ENCODE measurements at regions not wholly inside any gene's neighbourhood (a gene's known extent, or its start where the extent isn't known, plus 50 kb on each side); places are given as distances from the start of the nearest gene placed in this dataset.

DNA sequence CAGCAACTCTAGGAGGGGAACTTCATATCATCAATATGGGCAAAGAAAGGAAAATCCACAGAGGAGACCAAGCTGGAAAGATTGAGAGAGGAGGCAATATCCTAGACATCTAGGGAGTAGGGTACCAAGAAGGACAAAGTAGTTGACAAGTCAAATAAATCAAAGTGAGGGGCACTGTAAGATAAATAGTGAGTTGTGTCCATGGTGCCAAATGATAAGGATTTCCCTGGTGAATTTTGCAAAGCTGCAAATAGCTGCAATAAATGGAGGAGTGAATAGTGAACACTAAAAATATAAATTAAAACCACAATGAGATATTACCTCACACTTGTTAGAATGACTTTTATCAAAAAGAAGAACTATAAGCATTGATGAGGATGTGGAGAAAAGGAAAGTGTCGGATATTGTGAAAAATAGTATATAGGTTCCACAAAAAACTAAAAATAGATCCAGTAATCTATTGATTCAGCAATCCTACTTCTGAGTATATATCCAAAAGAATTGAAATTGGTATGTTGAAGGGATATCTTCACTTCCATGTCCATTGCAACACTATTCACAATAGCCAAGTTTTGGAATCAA, 258.2 kb upstream of the FN1 start:
- no peak for ATAC-seq
- Mint-ChIP-seq H3K4me1 (no peaks in the 10 kb centered on the region), H3K36me3 (ENCODE audit: low read depth) (no peaks in the 10 kb centered on the region)

DNA sequence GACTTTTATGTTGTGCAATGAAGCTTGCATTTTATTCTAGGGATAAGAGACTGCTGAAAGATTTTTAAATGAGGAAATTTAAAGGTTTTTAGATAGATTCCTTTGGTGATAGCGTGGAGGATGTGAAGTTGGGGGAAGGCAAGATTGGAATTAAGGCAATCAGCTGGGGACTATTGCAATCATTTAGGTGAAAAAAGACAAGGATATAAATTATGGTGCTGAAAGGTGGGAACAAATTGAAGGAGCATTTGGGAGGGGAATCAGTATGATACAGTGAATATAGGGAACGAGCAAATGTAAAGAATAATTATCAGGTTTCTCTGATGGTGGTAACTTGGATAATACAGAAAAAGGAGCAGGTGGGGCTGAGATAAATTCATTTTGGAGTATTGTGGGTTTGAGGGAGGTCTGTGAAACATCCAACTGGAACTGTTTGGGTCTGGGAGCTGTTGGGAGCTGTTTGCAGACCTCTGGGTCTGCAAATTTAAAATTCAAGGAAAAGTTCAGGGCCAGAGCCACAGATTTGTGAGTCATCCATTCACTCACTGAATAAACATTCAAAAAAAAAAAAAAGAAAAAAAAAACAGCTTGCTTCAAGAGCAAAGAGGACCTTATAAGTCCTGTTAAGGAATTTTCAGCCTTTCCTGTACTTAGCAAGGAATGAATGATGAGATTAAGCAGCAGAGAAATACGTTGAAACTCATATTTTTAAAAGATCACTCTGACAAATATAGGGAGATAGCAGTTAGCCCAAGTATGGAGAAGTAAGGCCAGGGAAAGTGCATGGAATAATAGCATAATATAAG, 257.5 kb upstream of the FN1 start:
- H3K4me1 Mint-ChIP-seq, result no peaks in the 10 kb centered on the region
- DNase-seq (no peak), ATAC-seq (no peak)
- H3K36me3 Mint-ChIP-seq (ENCODE audit: low read depth), result no peaks in the 10 kb centered on the region
- peaks cover 2% of the 10 kb centered on the region for H3K27me3 Mint-ChIP-seq
- H3K9me3 Mint-ChIP-seq, result peaks cover 6% of the 10 kb centered on the region
- H3K4me3 Mint-ChIP-seq, result no peak overlapping the region
- no peak overlapping the region for H3K27ac Mint-ChIP-seq

More for the DNA sequence above, 258.2 kb upstream of the FN1 start:
- DNase-seq, result no peak
- Mint-ChIP-seq H3K4me3 (no peak overlapping the region), H3K9me3 (peaks cover 6% of the 10 kb centered on the region), H3K27me3 (peaks cover 2% of the 10 kb centered on the region), H3K27ac (no peak overlapping the region)

DNA sequence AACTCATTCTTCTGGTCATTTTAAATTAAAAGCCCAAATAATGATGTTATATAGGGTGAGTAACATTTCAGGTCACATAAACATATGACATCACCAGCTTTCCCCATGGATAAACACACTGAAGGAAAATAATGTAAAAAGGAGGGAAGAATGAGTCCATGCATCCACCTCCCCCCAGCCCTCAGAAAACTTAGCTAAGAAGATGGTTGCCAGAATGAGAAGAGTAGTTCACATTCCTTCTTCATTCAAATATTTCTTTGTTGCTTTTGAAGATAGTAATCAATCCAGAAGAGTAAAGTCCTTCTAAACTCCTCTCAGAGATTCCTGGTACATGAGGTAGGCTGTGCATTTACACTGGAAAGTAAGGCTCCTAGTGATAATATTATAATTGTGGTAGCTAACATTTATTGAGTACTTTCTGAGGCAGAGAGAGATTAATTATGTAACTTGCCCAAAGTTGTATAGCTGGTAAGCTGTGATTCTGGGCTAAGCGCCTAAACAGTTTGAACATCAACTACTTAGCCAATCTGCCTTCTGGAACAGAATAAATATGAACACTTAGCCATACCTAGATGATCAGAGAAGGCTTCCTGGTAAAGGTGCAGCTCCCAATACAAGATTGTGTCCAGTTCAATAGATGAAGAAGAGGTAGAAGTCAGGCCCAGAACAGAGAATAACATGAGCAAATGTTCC, 256.7 kb upstream of the FN1 start:
- ATAC-seq (no peak), DNase-seq (no peak)
- no peaks in the 10 kb centered on the region for H3K36me3 Mint-ChIP-seq (ENCODE audit: low read depth)
- H3K9me3 Mint-ChIP-seq, result peaks cover 2% of the 10 kb centered on the region
- peaks cover 2% of the 10 kb centered on the region for H3K27me3 Mint-ChIP-seq
- no peaks in the 10 kb centered on the region for H3K4me1 Mint-ChIP-seq
- no peak overlapping the region for H3K4me3 Mint-ChIP-seq
- no peak overlapping the region for H3K27ac Mint-ChIP-seq

DNA sequence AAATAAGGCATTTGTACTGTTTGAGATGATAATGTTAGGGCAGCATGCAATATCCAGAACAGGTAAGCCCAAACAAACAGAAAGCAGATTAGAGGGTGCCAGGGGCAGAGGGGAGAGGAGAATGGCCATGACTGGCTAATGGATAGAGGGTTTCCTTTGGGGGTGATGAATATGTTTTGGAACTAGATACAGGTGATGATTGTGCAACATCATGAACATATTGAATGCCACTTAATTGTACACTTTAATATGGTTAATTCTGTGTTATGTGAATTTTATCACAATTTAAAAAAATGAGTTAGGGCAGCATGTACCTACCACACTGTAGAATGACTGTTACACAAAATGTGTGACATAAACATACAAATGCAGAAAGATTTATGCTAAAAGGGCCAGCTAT, 255.5 kb upstream of the FN1 start:
- H3K27me3 Mint-ChIP-seq, result peaks cover 2% of the 10 kb centered on the region
- no peaks in the 10 kb centered on the region for H3K9me3 Mint-ChIP-seq
- no peaks in the 10 kb centered on the region for H3K4me1 Mint-ChIP-seq
- ATAC-seq (no peak), DNase-seq (no peak)
- H3K27ac Mint-ChIP-seq, result no peak overlapping the region
- H3K4me3 Mint-ChIP-seq, result no peak overlapping the region
- H3K36me3 Mint-ChIP-seq (ENCODE audit: low read depth), result no peaks in the 10 kb centered on the region

DNA sequence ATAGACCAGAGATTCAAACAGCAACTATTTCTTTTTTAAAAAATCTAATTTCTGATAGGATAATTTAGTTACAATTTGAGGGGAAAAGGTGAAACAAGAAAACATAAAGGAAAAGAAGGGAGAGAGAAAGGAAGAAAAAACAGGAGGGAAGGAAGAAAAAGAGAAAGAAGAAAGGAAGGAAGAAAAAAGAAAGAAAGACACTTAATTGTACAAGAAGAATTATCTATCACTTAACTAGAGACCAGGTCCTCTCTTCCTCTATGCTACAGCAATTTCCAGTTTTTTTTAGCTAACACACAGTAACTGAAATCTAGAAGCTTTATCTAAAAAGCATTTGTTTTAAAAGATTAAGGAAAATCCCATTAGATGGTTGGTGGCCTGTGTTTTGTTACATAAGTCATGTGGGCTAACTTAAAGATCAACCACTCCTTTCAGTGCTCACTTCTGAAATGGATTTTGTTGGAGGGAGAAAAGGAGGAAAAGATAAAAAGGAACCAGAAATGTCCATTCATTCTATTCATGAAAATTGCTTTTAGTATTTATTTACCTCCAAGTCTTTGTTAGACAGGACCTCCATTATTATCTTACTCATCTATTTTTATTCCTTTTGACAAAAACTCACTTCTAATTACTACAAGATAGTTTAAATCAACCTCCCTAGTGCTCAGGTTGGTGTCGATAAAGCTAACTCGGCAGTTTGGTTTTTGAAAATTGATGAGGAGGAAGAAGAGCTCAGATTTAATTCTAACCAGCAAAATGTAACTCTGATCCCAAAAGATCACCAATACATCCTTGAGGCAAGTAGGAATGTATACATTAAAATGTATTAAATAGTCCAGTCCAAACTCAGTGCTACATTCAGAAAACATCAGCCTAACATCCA, 251.5 kb upstream of the FN1 start:
- H3K27ac Mint-ChIP-seq, result no peak overlapping the region
- peaks cover 1% of the 10 kb centered on the region for H3K4me1 Mint-ChIP-seq
- no peak overlapping the region for H3K4me3 Mint-ChIP-seq
- H3K9me3 Mint-ChIP-seq, result peaks cover 9% of the 10 kb centered on the region
- no peaks in the 10 kb centered on the region for H3K27me3 Mint-ChIP-seq
- DNase-seq (no peak), ATAC-seq (no peak)
- peaks cover 1% of the 10 kb centered on the region for H3K36me3 Mint-ChIP-seq (ENCODE audit: low read depth)

DNA sequence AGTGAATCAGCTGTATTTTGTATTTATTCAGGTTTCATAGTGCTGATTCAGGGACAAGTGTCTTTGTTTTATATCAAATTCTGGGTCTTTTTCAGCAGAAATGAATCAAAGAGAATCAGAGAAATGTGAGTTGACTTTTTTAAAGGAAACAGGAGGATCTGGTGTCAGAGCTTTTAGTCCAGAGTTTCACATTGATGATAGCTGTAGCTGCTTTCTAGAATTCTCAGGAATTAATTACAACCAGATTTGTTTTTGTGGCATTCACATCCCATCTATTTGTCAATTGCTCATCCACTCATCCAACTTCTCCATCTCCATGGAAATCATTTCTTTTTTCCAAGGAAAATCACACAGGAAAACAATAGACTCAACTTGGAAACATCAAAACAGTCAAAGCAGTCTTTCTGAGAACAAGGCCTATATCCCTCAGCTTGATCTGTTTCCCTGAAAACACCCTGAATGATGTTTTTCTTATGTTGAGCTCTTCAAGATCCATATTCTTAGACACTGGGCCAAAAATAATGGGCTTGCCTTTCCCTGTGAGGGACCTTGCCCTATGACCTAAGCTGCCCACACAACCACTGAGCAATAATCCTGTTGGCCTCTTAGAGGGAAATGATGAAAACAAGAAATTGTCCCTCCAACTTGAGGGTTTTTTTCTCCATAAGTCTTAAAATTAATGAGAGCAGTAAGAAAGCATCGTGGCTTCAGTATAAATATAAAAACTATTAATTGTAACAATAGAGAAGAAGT, 249.5 kb upstream of the FN1 start:
- no peak for DNase-seq
- H3K4me1 Mint-ChIP-seq, result peaks cover 21% of the 10 kb centered on the region
- no peak overlapping the region for H3K4me3 Mint-ChIP-seq
- H3K27ac Mint-ChIP-seq, result no peak overlapping the region
- H3K27me3 Mint-ChIP-seq, result no peaks in the 10 kb centered on the region
- H3K9me3 Mint-ChIP-seq, result peaks cover 9% of the 10 kb centered on the region
- ATAC-seq, result no peak
- H3K36me3 Mint-ChIP-seq (ENCODE audit: low read depth), result peaks cover 1% of the 10 kb centered on the region

DNA sequence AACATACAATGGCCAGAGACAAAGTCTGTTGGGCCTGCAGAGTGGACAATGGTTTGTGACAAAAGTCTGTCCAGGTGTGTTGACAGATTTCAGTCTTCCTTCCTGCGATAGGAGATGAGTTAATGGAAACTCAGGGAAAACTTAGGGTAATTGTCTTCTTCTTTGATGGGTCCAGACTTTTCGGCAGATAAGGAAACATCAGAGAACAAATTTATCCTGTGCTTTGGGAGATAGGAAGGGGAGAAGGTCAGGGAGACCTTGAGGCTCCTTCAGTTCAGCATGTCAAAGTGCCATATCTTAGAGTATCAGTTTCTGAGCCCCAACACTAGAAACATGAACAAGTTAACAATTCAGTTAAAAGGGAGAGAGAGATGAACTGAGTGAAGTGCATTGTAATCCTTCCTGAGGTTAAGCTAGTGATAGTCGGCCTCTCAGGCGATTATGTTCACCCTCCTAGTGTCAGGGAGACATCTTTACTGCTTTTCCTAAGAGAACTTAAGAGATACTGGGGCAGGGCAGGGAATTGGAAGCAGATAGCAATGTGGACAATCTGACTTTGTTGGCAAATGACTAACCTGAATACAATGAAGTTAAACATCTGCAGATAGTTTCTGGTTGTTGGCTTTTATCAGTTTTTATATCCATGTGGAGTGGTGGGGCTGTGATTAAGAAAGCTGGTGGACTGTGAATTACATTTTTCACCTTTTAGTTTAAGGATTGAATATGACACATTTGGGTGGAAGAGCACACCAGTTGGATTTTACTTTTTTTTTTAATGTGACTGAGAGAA, 248.8 kb upstream of the FN1 start:
- Mint-ChIP-seq H3K27ac (no peak overlapping the region), H3K9me3 (peaks cover 9% of the 10 kb centered on the region), H3K4me1 (peaks cover 21% of the 10 kb centered on the region)

DNA sequence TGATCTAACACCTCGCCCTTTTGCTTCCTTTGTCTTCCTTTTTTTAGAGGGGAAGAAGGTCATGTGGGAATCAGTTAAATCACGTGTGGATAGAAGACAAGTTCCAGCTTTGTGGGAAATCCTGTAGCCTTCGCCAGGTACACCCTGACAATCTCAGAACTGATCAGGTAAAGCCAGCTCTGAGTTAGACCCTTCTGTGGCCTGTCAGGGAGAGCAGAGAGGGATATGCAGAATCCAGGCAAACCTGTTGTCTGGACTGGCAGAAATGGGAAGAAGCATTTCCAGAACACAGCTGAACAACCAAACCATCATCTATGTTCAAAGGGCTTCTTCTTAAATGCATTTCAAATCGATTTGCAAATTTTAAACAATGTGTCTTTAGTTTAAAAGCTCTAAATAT, 247.4 kb upstream of the FN1 start:
- H3K27me3 Mint-ChIP-seq, result no peaks in the 10 kb centered on the region
- ATAC-seq, result no peak
- no peak for DNase-seq
- H3K27ac Mint-ChIP-seq, result no peak overlapping the region
- peaks cover 21% of the 10 kb centered on the region for H3K4me1 Mint-ChIP-seq
- H3K36me3 Mint-ChIP-seq (ENCODE audit: low read depth), result peaks cover 1% of the 10 kb centered on the region
- no peak overlapping the region for H3K4me3 Mint-ChIP-seq
- H3K9me3 Mint-ChIP-seq, result peaks cover 9% of the 10 kb centered on the region

More for the DNA sequence above, 248.8 kb upstream of the FN1 start:
- peaks cover 1% of the 10 kb centered on the region for H3K36me3 Mint-ChIP-seq (ENCODE audit: low read depth)
- ATAC-seq, result no peak
- H3K27me3 Mint-ChIP-seq, result no peaks in the 10 kb centered on the region
- no peak overlapping the region for H3K4me3 Mint-ChIP-seq
- no peak for DNase-seq

DNA sequence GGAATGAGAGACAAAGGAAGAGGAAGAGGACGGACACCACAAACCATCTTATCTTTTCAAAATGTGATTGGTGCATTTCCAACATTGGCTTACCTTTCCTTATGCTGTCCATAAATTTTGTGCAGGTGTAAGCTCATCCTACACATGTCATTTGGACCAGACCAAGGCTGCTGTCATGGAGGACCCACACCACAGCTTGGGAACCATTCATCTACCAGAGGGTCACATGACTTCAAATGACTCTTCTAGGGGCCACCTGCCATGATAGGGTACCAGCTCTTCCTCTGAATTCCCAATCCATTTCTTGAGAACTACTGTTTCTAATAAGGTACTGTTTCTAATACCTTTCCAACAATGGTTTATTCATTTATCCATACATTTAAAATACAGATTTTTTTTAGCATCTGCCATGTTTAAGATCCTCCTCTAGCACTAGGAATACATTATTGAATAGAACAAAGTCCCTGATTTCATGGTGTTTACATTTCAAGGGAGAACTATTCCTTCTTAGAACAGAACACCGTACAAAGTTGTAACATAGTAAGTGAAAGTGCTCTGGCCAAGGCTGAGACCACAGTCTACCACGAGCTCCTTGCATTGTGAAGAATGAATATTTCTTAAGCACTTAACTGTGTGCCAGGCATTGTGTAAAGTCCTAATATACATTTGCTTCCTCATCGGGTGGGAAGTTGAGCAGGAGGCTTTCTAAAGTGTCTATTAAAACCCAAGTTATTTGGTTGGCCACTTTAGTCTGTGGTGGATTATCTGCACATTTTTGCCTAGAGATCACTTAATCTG, 246.1 kb upstream of the FN1 start:
- peaks cover 1% of the 10 kb centered on the region for H3K36me3 Mint-ChIP-seq (ENCODE audit: low read depth)
- H3K27ac Mint-ChIP-seq, result peak overlapping the region; percentile 85
- H3K4me3 Mint-ChIP-seq, result peak overlapping the region; percentile 31
- H3K27me3 Mint-ChIP-seq, result no peaks in the 10 kb centered on the region
- peaks cover 9% of the 10 kb centered on the region for H3K9me3 Mint-ChIP-seq
- DNase-seq (no peak), ATAC-seq (no peak)
- peaks cover 25% of the 10 kb centered on the region for H3K4me1 Mint-ChIP-seq

DNA sequence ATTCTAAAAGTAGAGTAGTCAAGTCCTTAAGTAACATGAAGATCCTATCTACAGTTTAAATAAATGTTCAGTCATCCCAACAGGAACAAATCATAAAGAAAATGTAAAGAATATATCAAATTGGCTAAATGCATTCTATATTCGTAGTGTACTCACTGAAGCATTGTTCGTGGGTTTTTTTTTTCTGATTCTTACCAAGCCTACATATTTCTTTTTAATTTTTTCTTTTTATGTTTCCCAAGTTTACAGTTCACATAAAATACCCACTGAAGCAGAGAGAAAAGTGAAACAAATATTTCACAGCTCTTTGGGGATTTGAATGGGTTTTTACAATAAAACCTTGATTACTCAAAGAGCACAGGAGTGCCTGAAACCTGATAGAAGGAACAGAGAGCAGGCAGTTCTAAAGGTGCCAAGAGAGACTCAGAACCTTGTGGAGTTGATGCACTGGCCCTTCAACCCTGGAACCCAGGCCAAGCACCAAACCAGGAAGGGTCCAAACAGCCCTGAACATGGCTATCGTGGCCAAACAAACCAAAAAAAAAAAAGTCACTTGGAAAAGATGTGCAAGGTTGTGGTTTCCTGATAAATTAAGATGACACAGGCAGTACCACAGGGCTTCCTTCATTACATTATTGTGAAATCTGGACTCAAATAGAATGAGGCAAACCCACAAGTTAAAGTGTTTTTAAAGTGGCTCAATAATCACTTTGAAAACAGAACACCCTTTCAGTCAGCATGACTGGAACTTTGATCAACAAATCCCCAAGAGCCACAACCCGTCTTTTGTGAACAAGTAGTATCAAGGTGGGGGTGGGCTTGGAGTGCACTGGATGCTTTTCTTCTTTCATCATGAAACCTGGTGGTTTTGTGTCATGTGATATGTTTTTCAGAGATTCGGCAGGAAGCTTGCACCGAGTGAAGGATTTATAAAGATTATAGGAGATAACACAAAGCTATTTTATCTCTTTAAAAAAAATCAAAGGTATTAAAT, 245.0 kb upstream of the FN1 start:
- H3K9me3 Mint-ChIP-seq, result peaks cover 9% of the 10 kb centered on the region
- peak; percentile 80 for ATAC-seq

DNA sequence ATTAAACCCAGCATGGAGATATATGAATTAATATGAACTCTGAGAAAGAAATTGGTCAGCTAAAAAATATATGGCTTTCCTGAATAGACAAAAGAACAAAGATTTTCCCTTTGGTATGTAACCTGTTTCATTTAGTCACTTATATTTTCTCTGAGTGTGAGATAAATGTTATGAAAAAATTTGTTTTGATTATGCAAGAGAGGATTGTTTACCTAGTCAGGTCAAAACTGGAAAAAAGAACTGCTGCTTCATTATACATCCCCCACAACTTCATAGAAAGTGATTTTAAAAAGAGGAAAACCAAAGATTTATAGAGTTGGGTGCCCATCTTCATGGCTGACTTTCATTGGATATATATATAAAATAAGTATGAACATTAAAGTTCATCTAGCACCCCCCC, 242.2 kb upstream of the FN1 start:
- peaks cover 25% of the 10 kb centered on the region for H3K4me1 Mint-ChIP-seq
- ATAC-seq, result no peak
- H3K27ac Mint-ChIP-seq, result no peak overlapping the region
- DNase-seq, result no peak
- peaks cover 7% of the 10 kb centered on the region for H3K9me3 Mint-ChIP-seq
- no peaks in the 10 kb centered on the region for H3K36me3 Mint-ChIP-seq (ENCODE audit: low read depth)
- H3K27me3 Mint-ChIP-seq, result no peaks in the 10 kb centered on the region
- no peak overlapping the region for H3K4me3 Mint-ChIP-seq

More for the DNA sequence above, 245.0 kb upstream of the FN1 start:
- Mint-ChIP-seq H3K4me3 (no peak overlapping the region), H3K4me1 (peaks cover 25% of the 10 kb centered on the region), H3K27ac (peak overlapping the region; percentile 85), H3K27me3 (no peaks in the 10 kb centered on the region), H3K36me3 (ENCODE audit: low read depth) (peaks cover 1% of the 10 kb centered on the region)
- DNase-seq, result peak; percentile 9

DNA sequence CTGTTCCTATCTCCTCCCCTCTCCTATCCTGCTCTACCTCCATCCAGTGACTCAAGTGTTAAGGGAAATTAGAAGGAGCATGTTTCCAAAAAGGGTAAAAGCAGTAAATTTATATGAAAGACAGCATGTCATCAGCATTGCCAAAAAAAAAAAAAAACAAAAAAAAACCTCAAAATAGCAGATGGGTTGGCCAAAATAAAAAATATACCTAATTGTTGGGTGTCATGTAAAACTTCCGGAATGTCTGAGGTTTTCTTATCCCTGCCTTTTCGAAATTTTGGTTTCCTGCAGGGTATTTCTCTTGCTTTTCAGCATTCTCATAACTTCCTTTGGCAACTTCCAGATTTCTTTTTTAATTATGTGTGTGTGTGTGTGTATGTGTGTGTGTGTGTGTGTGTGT, 241.6 kb upstream of the FN1 start:
- peaks cover 7% of the 10 kb centered on the region for H3K9me3 Mint-ChIP-seq
- ATAC-seq (no peak), DNase-seq (no peak)
- H3K27ac Mint-ChIP-seq, result no peak overlapping the region
- H3K4me3 Mint-ChIP-seq, result no peak overlapping the region
- peaks cover 25% of the 10 kb centered on the region for H3K4me1 Mint-ChIP-seq
- no peaks in the 10 kb centered on the region for H3K36me3 Mint-ChIP-seq (ENCODE audit: low read depth)
- no peaks in the 10 kb centered on the region for H3K27me3 Mint-ChIP-seq
